Endodermal cell (in vitro differentiated cells): ENCODE measurements at regions not wholly inside any gene's neighbourhood (a gene's known extent, or its start where the extent isn't known, plus 50 kb on each side); places are given as distances from the start of the nearest gene placed in this dataset.

ENCODE experiments used
- DNase-seq: peaks from one replicate; pipeline ENCODE4 v3.0.0-alpha.2; 2017
- H3K27ac ChIP-seq: 2 replicates; pipeline ENCODE4 v1.5.1; 2013; ENCODE audit warnings: mild to moderate bottlenecking, low read depth, low read length, moderate library complexity
- H3K27me3 ChIP-seq: 2 replicates; pipeline ENCODE4 v1.6.1; 2013; ENCODE audit warnings: mild to moderate bottlenecking, low read length, moderate library complexity; ENCODE audit not compliant: insufficient read depth, control insufficient read depth, poor library complexity, severe bottlenecking
- H3K36me3 ChIP-seq: 2 replicates; pipeline ENCODE4 v1.7.0; 2013; ENCODE audit warnings: mild to moderate bottlenecking, low read length, moderate library complexity; ENCODE audit not compliant: control insufficient read depth, insufficient read depth
- H3K4me1 ChIP-seq: one replicate; pipeline ENCODE4 v1.7.0; 2013; ENCODE audit warnings: low read length; ENCODE audit not compliant: control insufficient read depth, insufficient read depth
- H3K4me3 ChIP-seq: 2 replicates; pipeline ENCODE4 v1.5.1; 2013; ENCODE audit warnings: mild to moderate bottlenecking, low read length, moderate library complexity
- H3K9ac ChIP-seq: 2 replicates; pipeline ENCODE4 v1.6.1; 2013; ENCODE audit warnings: mild to moderate bottlenecking, low read length, moderate library complexity; ENCODE audit not compliant: poor library complexity, severe bottlenecking; ENCODE audit errors: extremely low read depth
- H3K9me3 ChIP-seq: 2 replicates; pipeline ENCODE4 v1.6.1; 2013; ENCODE audit warnings: mild to moderate bottlenecking, low read length, moderate library complexity; ENCODE audit not compliant: control insufficient read depth
- H3K27ac Mint-ChIP-seq: 2 replicates; pipeline ENCODE4 v1.8.0; 2020; ENCODE audit warnings: mixed read lengths
- H3K27me3 Mint-ChIP-seq: 2 replicates; pipeline ENCODE4 v1.8.0; 2021; ENCODE audit warnings: mild to moderate bottlenecking, mixed read lengths; ENCODE audit not compliant: insufficient read depth
- H3K36me3 Mint-ChIP-seq: 2 replicates; pipeline ENCODE4 v1.8.0; 2020; ENCODE audit warnings: low read depth, mixed read lengths
- H3K4me1 Mint-ChIP-seq: 2 replicates; pipeline ENCODE4 v1.8.0; 2020; ENCODE audit warnings: mixed read lengths
- H3K4me3 Mint-ChIP-seq: 2 replicates; pipeline ENCODE4 v1.8.0; 2020; ENCODE audit warnings: mild to moderate bottlenecking, moderate library complexity, mixed read lengths
- H3K9me3 Mint-ChIP-seq: 2 replicates; pipeline ENCODE4 v1.8.0; 2020; ENCODE audit warnings: mild to moderate bottlenecking, mixed read lengths
- WGBS, 2 experiments: methylation state at CpG; one replicate each; pipeline versions ENCODE4 v1.1.5 to v1.1.7; 2013; ENCODE audit warnings: missing lambda C conversion rate in 2 of 2, mixed read lengths in 1 of 2; ENCODE audit not compliant: insufficient coverage in 1 of 2, insufficient read length in 1 of 2; 5-methylcytosine and 5-hydroxymethylcytosine counted together
- TF ChIP-seq, protein P1 (sequence below): fragments of 200-600 bp; sonication (generic); conservative IDR thresholded peaks from 2 replicates; pipeline ENCODE4 v1.5.0; 2021; ENCODE audit warnings: antibody characterized with exemption, mild to moderate bottlenecking

GRCh38 chr12:27866373-27867101, 86.5 kb upstream of the MANSC4 start:
- no peak for DNase-seq
- Histone ChIP-seq H3K36me3 (no peaks in the 10 kb centered on the region), H3K4me1 (no peaks in the 10 kb centered on the region), H3K4me3 (no peak overlapping the region), H3K27ac (no peak overlapping the region), H3K27me3 (no peaks in the 10 kb centered on the region), H3K9ac (no peak overlapping the region), H3K9me3 (no peaks in the 10 kb centered on the region)
- Mint-ChIP-seq H3K27me3 (no peaks in the 10 kb centered on the region), H3K4me3 (no peak overlapping the region), H3K9me3 (no peaks in the 10 kb centered on the region), H3K4me1 (no peaks in the 10 kb centered on the region), H3K27ac (no peak overlapping the region), H3K36me3 (no peaks in the 10 kb centered on the region)
- TF ChIP-seq, protein P1, sequence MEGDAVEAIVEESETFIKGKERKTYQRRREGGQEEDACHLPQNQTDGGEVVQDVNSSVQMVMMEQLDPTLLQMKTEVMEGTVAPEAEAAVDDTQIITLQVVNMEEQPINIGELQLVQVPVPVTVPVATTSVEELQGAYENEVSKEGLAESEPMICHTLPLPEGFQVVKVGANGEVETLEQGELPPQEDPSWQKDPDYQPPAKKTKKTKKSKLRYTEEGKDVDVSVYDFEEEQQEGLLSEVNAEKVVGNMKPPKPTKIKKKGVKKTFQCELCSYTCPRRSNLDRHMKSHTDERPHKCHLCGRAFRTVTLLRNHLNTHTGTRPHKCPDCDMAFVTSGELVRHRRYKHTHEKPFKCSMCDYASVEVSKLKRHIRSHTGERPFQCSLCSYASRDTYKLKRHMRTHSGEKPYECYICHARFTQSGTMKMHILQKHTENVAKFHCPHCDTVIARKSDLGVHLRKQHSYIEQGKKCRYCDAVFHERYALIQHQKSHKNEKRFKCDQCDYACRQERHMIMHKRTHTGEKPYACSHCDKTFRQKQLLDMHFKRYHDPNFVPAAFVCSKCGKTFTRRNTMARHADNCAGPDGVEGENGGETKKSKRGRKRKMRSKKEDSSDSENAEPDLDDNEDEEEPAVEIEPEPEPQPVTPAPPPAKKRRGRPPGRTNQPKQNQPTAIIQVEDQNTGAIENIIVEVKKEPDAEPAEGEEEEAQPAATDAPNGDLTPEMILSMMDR = no peak
- 87 to 95% methylated on average over 11 of the region's 11 CpGs for WGBS, 2 experiments

GRCh38 chr12:27865421-27865820, 85.4 kb upstream of the MANSC4 start:
- Histone ChIP-seq H3K27me3 (no peaks in the 10 kb centered on the region), H3K4me3 (no peak overlapping the region), H3K9ac (no peak overlapping the region), H3K36me3 (no peaks in the 10 kb centered on the region), H3K9me3 (no peaks in the 10 kb centered on the region), H3K27ac (no peak overlapping the region), H3K4me1 (no peaks in the 10 kb centered on the region)
- WGBS, 2 experiments = 93 to 100% methylated on average over 2 of the region's 3 CpGs
- Mint-ChIP-seq H3K27me3 (no peaks in the 10 kb centered on the region), H3K27ac (no peak overlapping the region), H3K4me1 (no peaks in the 10 kb centered on the region), H3K4me3 (no peak overlapping the region), H3K36me3 (no peaks in the 10 kb centered on the region), H3K9me3 (no peaks in the 10 kb centered on the region)
- TF ChIP-seq, protein P1 = no peak
- no peak for DNase-seq

GRCh38 chr12:27864521-27864920, 84.5 kb upstream of the MANSC4 start:
- no peaks in the 10 kb centered on the region for H3K27me3 ChIP-seq
- H3K36me3 ChIP-seq = no peaks in the 10 kb centered on the region
- TF ChIP-seq, protein P1 = no peak
- no peaks in the 10 kb centered on the region for H3K9me3 ChIP-seq
- Mint-ChIP-seq H3K27ac (no peak overlapping the region), H3K9me3 (no peaks in the 10 kb centered on the region), H3K4me1 (no peaks in the 10 kb centered on the region), H3K27me3 (no peaks in the 10 kb centered on the region), H3K36me3 (no peaks in the 10 kb centered on the region), H3K4me3 (no peak overlapping the region)
- no peak overlapping the region for H3K4me3 ChIP-seq
- no peak overlapping the region for H3K27ac ChIP-seq
- no peak for DNase-seq
- WGBS, 2 experiments = 88 to 97% methylated on average over 1 to 2 of the region's 2 CpGs
- H3K4me1 ChIP-seq = no peaks in the 10 kb centered on the region
- no peak overlapping the region for H3K9ac ChIP-seq
